Immature natural killer cell (primary cell): ENCODE measurements at regions not wholly inside any gene's neighbourhood (a gene's known extent, or its start where the extent isn't known, plus 50 kb on each side); places are given as distances from the start of the nearest gene placed in this dataset.
A peak's percentile ranks its signal among the peaks of the same experiment; 100 is the strongest.

Source experiments
- DNase-seq, 3 donors: peaks; one replicate each; pipeline ENCODE4 v3.0.0; 2022; ENCODE audit warnings: mixed read lengths in 1 of 3
- H3K27ac Mint-ChIP-seq, 6 donors: one replicate each; pipeline ENCODE4 v1.8.0; 2020; ENCODE audit warnings: mixed read lengths in 6 of 6, mild to moderate bottlenecking in 5 of 6, inconsistent platforms in 4 of 6, moderate library complexity in 3 of 6
- H3K27me3 Mint-ChIP-seq, 3 donors: one replicate each; pipeline ENCODE4 v1.8.0; 2020 to 2021; ENCODE audit warnings: low read depth in 3 of 3, mild to moderate bottlenecking in 3 of 3, mixed read lengths in 3 of 3, moderate library complexity in 3 of 3, inconsistent platforms in 1 of 3
- H3K36me3 Mint-ChIP-seq, 3 donors: one replicate each; pipeline ENCODE4 v1.8.0; 2020; ENCODE audit warnings: mixed read lengths in 3 of 3, inconsistent platforms in 2 of 3, mild to moderate bottlenecking in 2 of 3
- H3K4me1 Mint-ChIP-seq, 2 donors: one replicate each; pipeline ENCODE4 v1.8.0; 2020; ENCODE audit warnings: inconsistent platforms in 2 of 2, mild to moderate bottlenecking in 2 of 2, mixed read lengths in 2 of 2, moderate library complexity in 1 of 2
- H3K4me3 Mint-ChIP-seq, 5 donors: one replicate each; pipeline ENCODE4 v1.8.0; 2020; ENCODE audit warnings: mild to moderate bottlenecking in 5 of 5, mixed read lengths in 5 of 5, inconsistent platforms in 3 of 5, moderate library complexity in 3 of 5
- H3K9me3 Mint-ChIP-seq, 6 donors: one replicate each; pipeline ENCODE4 v1.8.0; 2020; ENCODE audit warnings: mild to moderate bottlenecking in 6 of 6, mixed read lengths in 6 of 6, inconsistent platforms in 4 of 6, moderate library complexity in 3 of 6

DNA sequence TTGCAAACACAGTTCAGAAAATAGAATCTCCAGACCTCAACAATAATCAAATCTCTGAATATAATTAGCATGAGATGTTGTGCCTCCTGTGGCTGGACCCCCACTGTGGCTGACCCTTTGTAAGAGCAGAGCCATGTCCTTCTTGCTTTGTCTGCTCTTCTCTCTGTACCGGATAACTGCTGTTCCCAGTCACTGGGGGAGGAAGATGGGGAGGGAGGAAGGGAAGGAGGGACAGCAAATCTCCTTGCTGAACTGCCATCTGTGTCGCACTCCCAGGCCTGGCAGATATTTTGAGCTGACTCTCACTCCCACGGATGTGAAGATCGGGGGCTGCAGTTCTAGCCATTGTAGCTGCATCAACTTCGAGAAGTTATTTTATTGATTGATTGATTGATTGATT, 319.0 kb upstream of the CXCR4 start:
- Mint-ChIP-seq H3K27me3 (peaks cover 0 to 4% (median 0%) of the 10 kb centered on the region in 3 donors), H3K4me1 (no peaks in the 10 kb centered on the region), H3K27ac (no peak overlapping the region), H3K36me3 (no peaks in the 10 kb centered on the region), H3K4me3 (no peak overlapping the region), H3K9me3 (no peaks in the 10 kb centered on the region)
- DNase-seq = no peak

DNA sequence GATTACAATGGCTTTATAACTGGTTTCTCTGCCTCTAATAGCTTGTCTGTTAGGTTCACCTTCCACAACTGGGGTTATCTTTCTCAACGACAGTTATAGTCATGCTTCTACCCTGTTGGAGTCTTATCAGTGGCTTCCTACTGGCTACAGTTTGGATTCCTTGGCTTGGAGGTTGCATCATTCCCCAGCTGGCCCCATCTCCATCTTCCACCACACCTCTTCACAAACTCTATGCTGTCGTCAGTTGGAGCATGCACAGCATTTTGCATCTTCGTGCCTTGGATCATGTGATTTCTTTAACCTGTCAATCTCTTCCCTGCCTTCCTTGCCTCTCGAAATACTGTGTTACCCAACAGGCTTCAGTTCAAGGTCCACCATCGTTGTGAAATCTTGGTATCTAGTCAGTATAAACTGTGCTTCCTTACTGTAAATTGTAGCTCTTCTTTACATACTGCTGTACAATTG, 316.3 kb upstream of the CXCR4 start:
- no peak overlapping the region for H3K4me3 Mint-ChIP-seq

DNA sequence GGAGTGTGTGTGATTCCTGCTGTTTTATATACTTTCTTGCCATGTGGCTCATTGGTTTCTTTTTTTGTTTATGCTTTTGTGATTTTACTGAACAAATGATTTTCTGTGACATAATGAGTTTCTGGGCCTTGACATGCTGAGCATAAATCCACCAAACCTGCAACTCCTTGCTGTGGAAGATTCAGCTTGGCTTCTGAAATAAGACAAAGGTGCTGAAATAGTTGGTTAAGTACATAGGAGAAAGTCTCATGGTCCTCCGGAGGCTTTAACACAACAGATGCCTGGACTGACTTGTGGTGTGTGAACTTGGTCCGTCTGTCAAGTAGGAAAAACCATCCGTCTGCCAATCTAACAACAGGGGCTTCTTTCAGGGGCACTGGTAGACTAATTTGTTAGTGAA, 315.3 kb upstream of the CXCR4 start:
- Mint-ChIP-seq H3K4me3 (no peak overlapping the region), H3K9me3 (no peaks in the 10 kb centered on the region), H3K27ac (no peak overlapping the region), H3K27me3 (peaks cover 0 to 7% (median 7%) of the 10 kb centered on the region in 3 donors), H3K4me1 (no peaks in the 10 kb centered on the region), H3K36me3 (no peaks in the 10 kb centered on the region)
- no peak for DNase-seq

More for the DNA sequence above, 316.3 kb upstream of the CXCR4 start:
- H3K36me3 Mint-ChIP-seq = no peaks in the 10 kb centered on the region
- peaks cover 0 to 7% (median 5%) of the 10 kb centered on the region in 3 donors for H3K27me3 Mint-ChIP-seq
- no peak for DNase-seq
- H3K4me1 Mint-ChIP-seq = no peaks in the 10 kb centered on the region
- no peaks in the 10 kb centered on the region for H3K9me3 Mint-ChIP-seq
- no peak overlapping the region for H3K27ac Mint-ChIP-seq

DNA sequence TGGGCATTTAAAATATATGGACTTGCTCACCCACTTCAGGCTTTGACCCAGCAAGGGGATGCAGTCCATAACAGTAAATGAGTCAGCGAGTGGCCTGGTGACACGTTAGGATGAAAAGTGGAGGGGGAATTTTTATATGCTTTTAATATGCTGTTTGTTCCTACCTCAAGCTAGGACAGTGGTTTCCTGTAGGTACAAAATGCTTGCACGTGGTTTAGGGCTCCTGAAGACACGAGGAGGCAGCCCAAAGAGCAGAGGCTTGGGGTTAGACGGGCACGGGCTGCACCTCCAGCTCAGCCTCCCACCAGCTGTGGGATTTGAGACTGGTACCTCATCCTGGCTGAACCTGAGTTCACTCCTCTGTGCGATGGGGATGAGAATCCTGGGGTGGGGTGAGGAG, 306.2 kb upstream of the CXCR4 start:
- Mint-ChIP-seq H3K4me1 (peaks cover 15 to 22% of the 10 kb centered on the region in 2 donors), H3K36me3 (no peaks in the 10 kb centered on the region), H3K27ac (peak overlapping the region in 2 of 6 donors; percentile 58 to 80), H3K27me3 (peaks cover 5 to 12% (median 8%) of the 10 kb centered on the region in 3 donors), H3K9me3 (no peaks in the 10 kb centered on the region), H3K4me3 (peak overlapping the region; percentile 79 to 95 (median 86))
- DNase-seq = peak in 2 of 3 donors; percentile 28 to 30

DNA sequence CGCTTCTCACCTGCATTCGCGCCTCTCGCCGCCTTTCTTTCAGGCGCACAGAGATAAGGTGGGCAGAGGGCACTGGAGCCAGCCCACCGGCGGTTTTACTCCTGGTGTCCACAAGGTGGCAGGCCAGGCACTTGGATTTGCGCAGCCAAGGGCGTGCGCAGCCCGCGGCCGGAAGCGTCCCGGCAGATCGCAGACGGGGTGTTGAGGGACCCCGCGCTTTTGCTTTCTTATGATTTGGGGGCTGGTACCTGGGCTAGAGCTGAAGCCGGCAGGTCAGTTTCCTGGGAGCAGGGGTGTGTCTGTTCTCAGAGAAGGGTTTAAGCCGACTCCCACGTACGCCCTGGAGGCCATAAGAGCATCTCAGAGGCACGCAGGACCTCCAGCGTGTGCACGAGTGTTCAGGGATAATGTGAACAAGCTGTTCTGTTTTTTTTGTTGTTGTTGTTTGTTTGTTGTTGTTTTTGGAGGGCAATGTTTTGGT, 305.6 kb upstream of the CXCR4 start:
- Mint-ChIP-seq H3K27ac (peak overlapping the region in 4 of 6 donors; percentile 32 to 80 (median 64)), H3K9me3 (no peaks in the 10 kb centered on the region), H3K36me3 (no peaks in the 10 kb centered on the region), H3K27me3 (peaks cover 5 to 10% (median 8%) of the 10 kb centered on the region in 3 donors), H3K4me1 (peaks cover 15 to 22% of the 10 kb centered on the region in 2 donors), H3K4me3 (peak overlapping the region; percentile 79 to 95 (median 86))
- DNase-seq = peak; percentile 57 to 67 (median 61)

DNA sequence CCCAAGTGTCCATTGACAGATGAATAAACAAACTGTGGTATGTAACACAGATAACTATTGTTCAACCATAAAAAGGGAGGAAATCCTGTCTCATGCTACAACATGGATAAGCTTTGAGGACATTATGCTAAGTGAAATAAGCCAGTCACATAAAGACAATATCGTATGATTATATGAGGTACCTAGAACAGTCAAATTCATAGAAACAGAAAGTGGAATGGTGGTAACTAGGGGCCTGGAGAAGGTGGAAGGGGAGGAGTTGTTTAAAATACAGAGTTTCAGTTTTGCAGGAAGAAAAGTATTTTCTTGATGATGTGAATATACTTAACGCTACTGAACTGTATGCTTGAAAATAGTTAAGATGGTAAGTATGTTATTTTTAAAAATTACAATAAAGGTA, 304.6 kb upstream of the CXCR4 start:
- Mint-ChIP-seq H3K4me3 (peak overlapping the region in 3 of 5 donors; percentile 26 to 87 (median 27)), H3K36me3 (no peaks in the 10 kb centered on the region), H3K27me3 (peaks cover 8 to 10% (median 8%) of the 10 kb centered on the region in 3 donors), H3K27ac (peak overlapping the region in 1 of 6 donors; percentile 12), H3K4me1 (peaks cover 15 to 22% of the 10 kb centered on the region in 2 donors), H3K9me3 (no peaks in the 10 kb centered on the region)
- DNase-seq = no peak

DNA sequence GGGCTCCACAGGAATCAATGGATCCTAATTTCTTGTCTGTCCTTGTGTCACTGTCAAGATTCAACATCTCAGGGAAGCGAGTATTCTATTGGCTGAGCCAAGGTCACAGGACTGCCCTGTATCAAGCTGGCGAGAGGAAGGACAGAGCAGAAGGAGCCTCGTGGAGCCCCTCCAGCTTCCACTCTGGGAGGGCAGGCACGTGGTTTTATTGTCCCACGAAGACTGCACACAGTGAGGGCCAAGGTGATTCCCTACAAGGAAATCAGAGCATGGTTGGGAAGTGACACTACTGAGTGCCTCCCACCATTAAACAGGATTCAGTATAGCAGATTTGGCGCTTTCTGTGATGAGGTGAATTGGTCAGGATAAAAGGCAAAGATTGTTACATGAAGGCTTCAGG, 302.4 kb upstream of the CXCR4 start:
- peaks cover 8 to 10% (median 9%) of the 10 kb centered on the region in 3 donors for H3K27me3 Mint-ChIP-seq

DNA sequence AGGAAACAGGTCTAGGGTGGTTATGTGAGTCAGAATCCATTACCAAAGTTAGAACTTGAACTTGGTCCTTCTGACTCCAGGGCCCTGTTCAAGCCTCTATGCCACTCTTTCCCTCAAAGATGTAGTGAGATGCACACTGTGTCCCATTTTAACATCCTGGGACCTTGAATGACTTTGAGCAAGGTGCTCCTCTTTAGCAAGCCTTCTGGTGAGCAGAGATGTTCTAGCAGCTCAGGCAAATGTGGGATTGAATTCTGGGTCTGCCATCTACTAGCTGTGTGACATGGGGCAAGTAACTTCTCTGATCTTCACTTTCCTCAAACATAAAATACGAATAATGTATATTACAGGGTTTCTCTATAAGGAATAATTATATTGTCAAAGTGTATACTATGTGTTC, 294.0 kb upstream of the CXCR4 start:
- Mint-ChIP-seq H3K27me3 (peaks cover under 1 to 8% (median 6%) of the 10 kb centered on the region in 3 donors), H3K27ac (no peak overlapping the region), H3K4me3 (no peak overlapping the region), H3K36me3 (no peaks in the 10 kb centered on the region), H3K4me1 (no peaks in the 10 kb centered on the region), H3K9me3 (no peaks in the 10 kb centered on the region)
- no peak for DNase-seq

More for the DNA sequence above, 302.4 kb upstream of the CXCR4 start:
- Mint-ChIP-seq H3K9me3 (no peaks in the 10 kb centered on the region), H3K4me3 (no peak overlapping the region), H3K4me1 (peaks cover 15 to 22% of the 10 kb centered on the region in 2 donors), H3K36me3 (no peaks in the 10 kb centered on the region), H3K27ac (no peak overlapping the region)
- DNase-seq = no peak

DNA sequence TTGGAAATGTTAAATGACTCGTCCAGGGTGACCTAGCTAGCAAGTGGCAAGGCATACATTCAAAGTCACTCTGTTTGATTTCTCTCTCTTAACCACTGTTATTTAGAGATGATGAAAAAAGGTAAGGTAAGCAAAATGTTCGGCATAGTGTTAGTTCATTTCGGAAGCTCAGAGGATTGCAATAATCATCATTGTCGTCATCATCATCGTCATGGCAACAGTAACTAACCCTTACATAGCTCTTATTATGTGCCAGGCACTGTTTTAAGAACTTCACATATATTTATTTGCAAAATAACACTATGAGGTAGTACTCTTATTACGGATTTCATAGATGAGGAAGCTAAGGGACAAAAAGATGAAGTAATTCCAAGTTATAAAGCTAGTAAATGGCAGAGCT, 292.7 kb upstream of the CXCR4 start:
- DNase-seq = no peak
- Mint-ChIP-seq H3K4me3 (no peak overlapping the region), H3K27me3 (peaks cover 2 to 6% (median 6%) of the 10 kb centered on the region in 3 donors), H3K27ac (no peak overlapping the region), H3K4me1 (no peaks in the 10 kb centered on the region), H3K9me3 (no peaks in the 10 kb centered on the region), H3K36me3 (no peaks in the 10 kb centered on the region)

DNA sequence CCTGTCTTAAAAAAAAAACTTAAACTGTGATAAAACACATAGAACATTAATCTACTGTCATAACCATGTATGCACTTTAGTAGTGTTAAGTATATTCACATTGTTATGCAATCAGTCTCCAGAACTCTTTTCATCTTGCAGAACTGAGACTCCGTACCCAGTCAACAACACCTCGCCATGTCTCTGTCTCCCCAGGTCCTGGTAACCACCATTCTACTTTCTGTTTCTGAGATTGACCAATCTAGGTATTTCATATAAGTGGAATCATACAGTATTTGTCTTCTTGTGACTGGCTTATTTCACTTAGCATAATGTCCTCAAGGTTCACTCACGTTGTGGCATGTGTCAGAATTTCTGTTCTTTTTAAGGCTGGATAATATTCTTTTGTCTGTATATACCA, 290.8 kb upstream of the CXCR4 start:
- Mint-ChIP-seq H3K27ac (no peak overlapping the region), H3K4me3 (no peak overlapping the region), H3K27me3 (peaks cover 6 to 11% (median 7%) of the 10 kb centered on the region in 3 donors), H3K36me3 (no peaks in the 10 kb centered on the region), H3K4me1 (no peaks in the 10 kb centered on the region), H3K9me3 (no peaks in the 10 kb centered on the region)
- no peak for DNase-seq

DNA sequence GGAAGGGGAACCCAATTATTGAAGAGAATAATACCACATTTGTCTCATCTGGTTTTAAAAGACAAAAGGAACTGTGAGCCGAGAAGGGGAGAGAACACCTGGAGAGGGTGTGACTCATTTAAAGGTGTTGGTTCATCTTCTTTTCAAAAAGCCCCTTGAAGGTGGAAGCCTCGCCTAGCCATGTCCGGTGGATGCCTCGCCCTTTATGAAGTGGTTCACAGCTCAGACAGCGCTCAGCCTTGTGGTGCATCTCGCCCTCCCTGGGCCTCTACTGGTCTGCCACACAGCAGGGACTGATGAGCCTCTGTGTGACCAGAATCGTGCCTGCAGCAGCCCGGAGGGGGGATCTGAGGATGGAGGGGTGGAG, 290.0 kb upstream of the CXCR4 start:
- no peaks in the 10 kb centered on the region for H3K9me3 Mint-ChIP-seq
- H3K4me3 Mint-ChIP-seq = no peak overlapping the region
- H3K4me1 Mint-ChIP-seq = no peaks in the 10 kb centered on the region
- H3K27me3 Mint-ChIP-seq = peaks cover 6 to 14% (median 9%) of the 10 kb centered on the region in 3 donors
- peak in 2 of 3 donors; percentile 10 to 21 for DNase-seq
- H3K36me3 Mint-ChIP-seq = no peaks in the 10 kb centered on the region
- H3K27ac Mint-ChIP-seq = no peak overlapping the region

DNA sequence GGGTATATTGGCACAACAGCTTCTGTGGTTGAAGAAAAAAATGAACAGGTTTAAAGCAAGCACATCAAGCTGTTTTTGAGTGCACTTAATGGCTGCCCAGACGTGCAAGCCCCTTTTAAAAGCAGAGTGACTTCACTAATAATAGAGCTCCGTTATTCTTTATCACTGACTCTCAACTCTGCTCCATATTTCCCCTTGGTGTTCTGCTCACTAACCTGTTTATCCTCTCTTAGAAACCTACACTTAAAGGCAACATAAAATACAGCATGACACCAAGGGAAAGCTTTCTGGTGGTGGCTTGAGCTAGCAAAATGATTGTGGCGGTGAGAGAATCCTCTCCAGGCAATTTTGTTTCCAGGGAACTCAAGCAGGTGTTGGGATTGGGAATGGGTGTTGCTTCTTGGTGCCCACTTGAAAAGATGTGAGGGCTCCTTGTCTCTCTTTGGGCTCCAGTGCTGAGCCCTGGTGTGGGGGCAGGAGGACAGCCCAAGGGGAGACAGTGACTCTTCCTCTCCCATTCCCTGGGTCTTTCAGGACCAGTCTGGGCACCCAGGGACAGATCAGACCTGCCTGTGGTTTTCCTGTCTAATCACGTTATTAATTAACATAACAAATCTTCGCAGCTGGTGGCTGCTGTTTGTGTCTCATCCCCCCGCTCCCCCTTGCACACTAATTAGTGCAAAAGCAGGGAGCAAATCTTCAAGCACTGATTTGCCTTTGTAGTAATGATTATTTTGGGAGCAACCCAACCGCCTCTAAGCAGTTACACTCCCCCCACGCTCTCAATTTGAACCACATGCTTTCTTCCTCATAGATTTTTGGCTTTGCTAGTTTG, 289.4 kb upstream of the CXCR4 start:
- no peak overlapping the region for H3K27ac Mint-ChIP-seq

DNA sequence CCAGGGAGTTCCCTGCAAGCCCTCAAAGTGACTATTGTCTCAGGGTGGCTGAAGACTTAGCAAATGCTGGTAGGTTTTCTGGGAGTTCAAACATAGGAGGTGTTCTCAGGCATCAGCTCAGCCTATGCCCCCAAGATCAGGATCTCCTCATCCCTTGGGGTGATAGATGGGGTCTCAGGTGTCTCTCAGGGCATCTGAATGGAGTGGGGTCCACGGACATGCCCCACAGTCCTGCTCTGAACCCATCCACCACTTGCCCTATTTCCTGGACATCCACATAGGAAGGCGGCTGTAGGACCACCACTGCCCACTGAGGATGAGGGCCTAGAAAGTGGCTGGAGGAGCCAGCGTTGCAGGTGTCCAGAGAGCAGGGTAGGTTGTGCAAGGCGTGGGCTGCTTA, 287.0 kb upstream of the CXCR4 start:
- H3K4me3 Mint-ChIP-seq = no peak overlapping the region
- no peaks in the 10 kb centered on the region for H3K9me3 Mint-ChIP-seq
- DNase-seq = no peak
- H3K27me3 Mint-ChIP-seq = peaks cover 9 to 14% (median 13%) of the 10 kb centered on the region in 3 donors
- H3K36me3 Mint-ChIP-seq = no peaks in the 10 kb centered on the region
- no peaks in the 10 kb centered on the region for H3K4me1 Mint-ChIP-seq
- no peak overlapping the region for H3K27ac Mint-ChIP-seq

More for the DNA sequence above, 289.4 kb upstream of the CXCR4 start:
- peaks cover 9 to 14% (median 9%) of the 10 kb centered on the region in 3 donors for H3K27me3 Mint-ChIP-seq
- DNase-seq = no peak
- no peaks in the 10 kb centered on the region for H3K4me1 Mint-ChIP-seq
- no peaks in the 10 kb centered on the region for H3K36me3 Mint-ChIP-seq
- H3K4me3 Mint-ChIP-seq = no peak overlapping the region
- H3K9me3 Mint-ChIP-seq = no peaks in the 10 kb centered on the region

DNA sequence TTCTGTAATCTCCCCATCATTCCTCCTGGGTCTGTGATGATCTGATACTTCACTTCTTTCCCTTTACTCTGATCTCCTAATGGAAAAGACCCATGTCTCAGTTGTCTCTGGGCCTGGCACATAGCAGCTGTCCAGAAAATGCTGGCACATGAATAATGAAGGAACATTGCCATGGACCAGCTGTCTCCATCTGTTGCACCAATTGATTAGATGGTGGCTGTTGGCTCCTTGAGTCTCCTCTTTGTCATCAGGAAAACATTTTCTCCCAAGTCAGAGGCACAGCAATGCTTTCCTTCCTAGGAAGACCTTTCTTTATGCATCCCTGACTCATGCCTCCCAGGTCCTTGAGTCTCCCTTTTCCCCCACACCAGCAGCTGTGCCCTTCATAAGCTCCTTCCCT, 286.2 kb upstream of the CXCR4 start:
- Mint-ChIP-seq H3K36me3 (no peaks in the 10 kb centered on the region), H3K9me3 (no peaks in the 10 kb centered on the region), H3K4me3 (no peak overlapping the region), H3K4me1 (no peaks in the 10 kb centered on the region), H3K27ac (no peak overlapping the region), H3K27me3 (peaks cover 11 to 14% (median 13%) of the 10 kb centered on the region in 3 donors)
- no peak for DNase-seq
